ENCODE measurements at regions not wholly inside any gene's neighbourhood (a gene's known extent, or its start where the extent isn't known, plus 50 kb on each side); places are given as distances from the start of the nearest gene placed in this dataset.
A peak's percentile ranks its signal among the peaks of the same experiment; 100 is the strongest.
"Not testable (repeated sequence)": the region's sequence is repeated elsewhere in the genome, so short reads cannot be mapped to it uniquely, and the experiment has no call there.

DNA sequence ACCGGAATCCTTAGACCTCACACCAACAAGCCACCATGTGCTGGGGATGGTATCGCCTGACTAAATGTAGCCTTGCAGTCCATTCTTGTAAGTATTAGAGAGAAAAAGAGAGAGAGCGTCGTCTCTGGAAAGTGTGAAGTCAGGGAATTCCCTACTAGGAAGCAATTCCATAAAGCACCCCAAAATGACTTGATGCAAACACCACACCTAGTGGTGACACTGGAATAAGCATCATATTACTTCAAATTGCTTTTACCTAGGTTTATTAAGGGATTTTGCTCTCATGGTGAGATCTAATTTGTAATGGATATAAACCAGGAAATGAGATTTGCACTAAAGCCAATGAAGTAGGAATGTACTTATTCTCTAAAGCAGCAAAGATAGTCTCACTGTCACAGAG, 111.4 kb upstream of the METTL9 start:
- not testable (repeated sequence) for H3K9me3 ChIP-seq (ENCODE audit: low read depth); H3K27ac ChIP-seq; H3K4me1 ChIP-seq (ENCODE audit: low read depth); H3K4me3 ChIP-seq; H3K27me3 ChIP-seq; H3K36me3 ChIP-seq; DNase-seq (ENCODE audit: low read depth in 1 of 2, low spot score in 1 of 2)

DNA sequence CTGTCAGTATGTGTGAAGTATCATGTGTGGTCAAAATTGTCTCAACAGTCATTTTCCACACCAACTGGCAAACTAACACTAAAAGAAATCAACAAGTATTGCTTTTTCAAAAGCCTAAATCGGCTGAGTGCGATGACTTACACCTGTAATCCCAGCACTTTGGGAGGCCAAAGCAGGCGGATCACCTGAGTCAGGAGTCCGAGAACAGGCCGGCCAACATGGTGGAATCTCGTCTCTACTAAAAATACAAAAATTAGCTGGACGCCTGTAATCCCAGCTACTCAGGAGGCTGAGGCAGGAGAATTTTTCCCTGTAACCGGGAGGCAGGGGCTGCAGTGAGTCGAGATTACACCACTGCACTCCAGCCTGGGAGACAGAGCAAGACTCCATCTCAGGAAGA, 100.3 kb upstream of the METTL9 start:
- H3K4me3 ChIP-seq; H3K4me1 ChIP-seq (ENCODE audit: low read depth); DNase-seq (ENCODE audit: low read depth in 1 of 2, low spot score in 1 of 2); H3K27ac ChIP-seq; H3K36me3 ChIP-seq; H3K27me3 ChIP-seq; H3K9me3 ChIP-seq (ENCODE audit: low read depth): not testable (repeated sequence)

DNA sequence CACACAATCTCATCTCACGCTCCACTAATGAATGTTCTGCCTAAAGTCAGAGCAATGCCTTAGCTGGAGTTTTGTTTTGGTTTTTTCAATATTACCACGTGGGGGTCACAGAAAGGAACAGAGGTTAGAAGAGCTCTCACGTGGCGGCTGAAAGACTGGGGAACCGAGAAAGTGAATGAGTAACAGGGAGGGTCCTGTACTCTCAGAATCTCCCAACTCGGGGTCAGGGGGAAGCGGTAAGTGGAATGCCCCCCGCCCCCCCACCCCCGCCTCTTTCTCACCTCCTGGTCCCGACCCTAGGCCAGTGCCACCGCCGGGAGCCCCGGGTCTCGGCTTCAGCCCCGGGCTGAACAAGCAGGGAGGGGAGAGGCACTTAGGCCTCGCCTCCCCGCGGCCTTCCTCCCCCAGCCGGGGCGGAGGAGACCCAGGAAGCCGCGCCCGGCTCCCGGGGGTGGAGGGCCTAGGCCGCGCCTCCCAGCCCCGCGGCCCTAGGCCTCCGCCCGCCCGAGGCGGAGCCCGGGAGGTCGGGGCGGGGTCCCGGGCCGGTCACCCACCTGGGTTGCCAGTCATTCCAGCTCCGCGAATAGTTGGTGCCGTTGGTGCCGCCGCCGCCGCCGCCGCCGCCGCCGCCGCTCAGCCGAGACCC, 98.0 kb upstream of the METTL9 start:
- peak; percentile 69 to 87 for DNase-seq (ENCODE audit: low read depth in 1 of 2, low spot score in 1 of 2)
- H3K27ac ChIP-seq, result peak overlapping the region; percentile 92
- H3K36me3 ChIP-seq; H3K9me3 ChIP-seq (ENCODE audit: low read depth); H3K4me1 ChIP-seq (ENCODE audit: low read depth); H3K27me3 ChIP-seq: not testable (repeated sequence)
- peak overlapping the region; percentile 55 for H3K4me3 ChIP-seq

DNA sequence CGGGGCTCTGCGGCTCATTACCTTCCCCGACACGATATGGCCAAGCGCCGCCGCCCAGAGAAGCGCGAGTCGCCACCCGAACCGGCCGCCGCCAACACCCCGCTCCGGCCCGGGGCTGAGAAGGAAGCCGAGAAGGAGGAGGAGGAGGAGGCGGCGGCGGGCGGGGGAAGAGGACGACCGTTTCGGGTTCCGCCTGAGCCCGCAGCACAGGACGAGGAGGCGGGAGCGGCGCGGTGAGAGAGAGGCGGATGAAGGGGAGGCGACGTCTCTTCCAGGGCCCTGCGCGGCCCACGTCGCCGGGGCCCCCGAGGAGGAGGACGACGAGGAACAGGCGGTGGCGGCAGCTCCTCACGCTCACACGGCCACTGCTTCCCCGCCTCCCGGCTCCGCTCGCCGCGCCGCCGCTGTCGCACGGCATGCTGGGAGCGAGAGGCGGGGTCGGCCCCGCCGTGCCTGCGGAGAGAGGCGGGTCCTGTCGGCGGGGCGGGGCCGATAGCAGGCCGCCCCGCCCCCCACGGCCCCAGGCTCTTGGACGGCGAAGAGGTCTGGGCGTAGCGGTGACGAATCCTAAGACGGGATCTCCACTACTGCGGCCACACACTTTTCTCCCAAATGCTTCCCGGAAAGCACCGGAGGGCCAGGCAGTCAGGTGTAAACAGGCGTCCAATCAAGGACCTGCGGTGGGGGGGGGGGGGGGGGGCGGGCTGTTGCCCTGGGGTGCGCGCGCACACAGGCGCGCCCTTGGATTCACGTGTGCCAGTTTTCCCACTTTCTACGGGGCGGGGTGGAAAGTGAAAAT, 97.3 kb upstream of the METTL9 start:
- H3K4me3 ChIP-seq, result peak overlapping the region; percentile 55
- peaks cover 2% of the 10 kb centered on the region for H3K4me1 ChIP-seq (ENCODE audit: low read depth)
- peak overlapping the region; percentile 92 for H3K27ac ChIP-seq
- no peaks in the 10 kb centered on the region for H3K36me3 ChIP-seq
- no peaks in the 10 kb centered on the region for H3K27me3 ChIP-seq
- no peaks in the 10 kb centered on the region for H3K9me3 ChIP-seq (ENCODE audit: low read depth)
- peak; percentile 93 to 98 for DNase-seq (ENCODE audit: low read depth in 1 of 2, low spot score in 1 of 2)
- TF ChIP-seq, protein P1, sequence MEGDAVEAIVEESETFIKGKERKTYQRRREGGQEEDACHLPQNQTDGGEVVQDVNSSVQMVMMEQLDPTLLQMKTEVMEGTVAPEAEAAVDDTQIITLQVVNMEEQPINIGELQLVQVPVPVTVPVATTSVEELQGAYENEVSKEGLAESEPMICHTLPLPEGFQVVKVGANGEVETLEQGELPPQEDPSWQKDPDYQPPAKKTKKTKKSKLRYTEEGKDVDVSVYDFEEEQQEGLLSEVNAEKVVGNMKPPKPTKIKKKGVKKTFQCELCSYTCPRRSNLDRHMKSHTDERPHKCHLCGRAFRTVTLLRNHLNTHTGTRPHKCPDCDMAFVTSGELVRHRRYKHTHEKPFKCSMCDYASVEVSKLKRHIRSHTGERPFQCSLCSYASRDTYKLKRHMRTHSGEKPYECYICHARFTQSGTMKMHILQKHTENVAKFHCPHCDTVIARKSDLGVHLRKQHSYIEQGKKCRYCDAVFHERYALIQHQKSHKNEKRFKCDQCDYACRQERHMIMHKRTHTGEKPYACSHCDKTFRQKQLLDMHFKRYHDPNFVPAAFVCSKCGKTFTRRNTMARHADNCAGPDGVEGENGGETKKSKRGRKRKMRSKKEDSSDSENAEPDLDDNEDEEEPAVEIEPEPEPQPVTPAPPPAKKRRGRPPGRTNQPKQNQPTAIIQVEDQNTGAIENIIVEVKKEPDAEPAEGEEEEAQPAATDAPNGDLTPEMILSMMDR (IDR thresholded peaks at IDR 0.05; ENCODE audit: low read depth, low read length), result no peak

DNA sequence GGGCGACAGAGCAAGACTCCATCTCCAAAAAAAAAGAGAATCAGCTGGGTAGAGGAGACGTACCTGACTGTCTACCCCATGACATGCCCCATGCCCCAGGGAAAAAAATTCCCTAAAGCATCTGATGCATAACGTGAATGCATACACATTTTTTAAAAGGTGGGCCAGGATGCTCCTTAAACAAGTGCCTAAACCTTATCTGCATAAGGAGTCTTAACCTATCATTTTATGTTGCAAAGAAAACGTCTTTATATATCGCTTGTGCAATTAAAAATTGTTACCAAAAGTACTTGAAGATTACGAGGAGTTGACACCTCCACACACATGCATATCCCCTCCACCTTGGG, 95.8 kb upstream of the METTL9 start:
- not testable (repeated sequence) for H3K4me1 ChIP-seq (ENCODE audit: low read depth); H3K36me3 ChIP-seq; H3K4me3 ChIP-seq; H3K27me3 ChIP-seq; H3K9me3 ChIP-seq (ENCODE audit: low read depth); DNase-seq (ENCODE audit: low read depth in 1 of 2, low spot score in 1 of 2)
- H3K27ac ChIP-seq, result peak overlapping the region; percentile 92

DNA sequence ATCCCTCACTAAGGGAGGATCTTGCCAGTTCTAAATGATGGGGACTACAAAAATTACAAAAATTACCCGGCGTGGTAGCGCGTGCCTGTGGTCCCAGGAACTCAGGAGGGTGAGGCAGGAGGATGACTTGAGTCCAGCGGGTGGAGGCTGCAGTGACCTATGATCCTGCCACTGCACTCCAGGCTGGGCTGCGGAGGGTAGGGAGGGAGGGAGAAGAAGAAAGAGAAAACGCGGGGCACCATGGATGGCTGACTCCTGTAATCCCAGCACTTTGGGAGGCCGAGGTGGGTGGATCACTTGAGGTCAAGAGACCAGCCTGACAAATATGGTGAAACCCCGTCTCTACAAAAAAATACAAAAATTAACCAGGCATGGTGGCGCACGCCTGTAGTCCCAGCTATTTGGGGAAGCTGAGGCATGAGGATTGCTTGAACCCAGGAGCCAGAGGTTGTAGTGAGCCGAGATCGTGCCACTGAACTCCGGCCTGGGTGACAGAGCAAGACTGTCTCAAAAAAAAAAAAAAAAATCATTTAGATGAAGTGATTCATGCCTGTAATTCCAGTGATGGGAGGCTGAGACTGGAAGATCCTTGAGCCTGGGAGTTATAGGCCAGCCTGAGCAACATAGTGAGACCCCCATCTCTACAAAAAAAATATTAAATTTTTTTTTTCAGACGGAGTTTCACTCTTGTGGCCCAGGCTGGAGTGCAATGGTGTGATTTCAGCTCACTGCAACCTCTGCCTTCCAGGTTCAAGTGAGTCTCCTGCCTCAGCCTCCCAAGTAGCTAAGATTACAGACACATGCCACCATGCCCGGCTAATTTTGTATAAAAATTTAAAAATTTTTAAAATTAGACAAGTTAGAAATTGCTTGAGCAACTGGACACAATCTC, 95.2 kb upstream of the METTL9 start:
- not testable (repeated sequence) for H3K4me1 ChIP-seq (ENCODE audit: low read depth); H3K9me3 ChIP-seq (ENCODE audit: low read depth); DNase-seq (ENCODE audit: low read depth in 1 of 2, low spot score in 1 of 2); H3K27me3 ChIP-seq; H3K4me3 ChIP-seq; H3K36me3 ChIP-seq; H3K27ac ChIP-seq

DNA sequence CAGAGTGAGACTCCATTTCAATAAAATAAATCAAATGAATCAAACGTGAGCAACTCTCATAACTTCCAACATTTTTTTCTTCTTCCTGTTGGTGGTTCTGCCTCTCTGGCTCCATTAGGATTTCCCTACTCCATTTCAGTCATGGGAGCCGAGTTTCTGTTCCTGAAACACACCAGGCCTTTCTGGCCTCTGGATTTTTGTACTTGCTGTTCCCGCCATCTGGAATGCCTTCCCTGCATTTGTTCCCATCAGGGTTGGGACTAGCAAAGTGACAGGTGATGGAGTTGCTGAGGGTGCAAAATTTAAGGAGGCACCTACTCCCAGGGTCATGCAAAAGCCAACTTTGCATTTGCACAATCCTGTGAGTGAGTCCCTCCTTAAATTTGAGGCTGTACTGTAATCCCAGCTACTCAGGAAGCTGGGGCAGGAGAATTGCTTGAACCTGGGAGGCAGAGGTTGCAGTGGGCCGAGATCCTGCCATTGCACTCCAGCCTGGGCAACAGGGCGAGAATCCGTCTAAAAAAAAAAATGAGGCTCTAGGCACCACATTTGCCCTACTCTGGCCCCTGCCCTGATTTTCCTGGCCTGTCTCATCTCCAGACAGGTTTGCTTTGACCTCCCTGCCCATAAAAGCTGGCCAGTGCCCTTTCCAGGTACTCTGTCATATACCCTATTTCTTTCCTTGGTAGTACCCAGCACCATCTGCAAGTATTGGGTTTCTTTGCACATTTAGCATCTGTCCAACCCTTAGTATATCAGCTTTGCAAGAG, 93.4 kb upstream of the METTL9 start:
- H3K27me3 ChIP-seq; H3K4me1 ChIP-seq (ENCODE audit: low read depth); H3K4me3 ChIP-seq; H3K36me3 ChIP-seq; H3K27ac ChIP-seq; H3K9me3 ChIP-seq (ENCODE audit: low read depth); DNase-seq (ENCODE audit: low read depth in 1 of 2, low spot score in 1 of 2): not testable (repeated sequence)

DNA sequence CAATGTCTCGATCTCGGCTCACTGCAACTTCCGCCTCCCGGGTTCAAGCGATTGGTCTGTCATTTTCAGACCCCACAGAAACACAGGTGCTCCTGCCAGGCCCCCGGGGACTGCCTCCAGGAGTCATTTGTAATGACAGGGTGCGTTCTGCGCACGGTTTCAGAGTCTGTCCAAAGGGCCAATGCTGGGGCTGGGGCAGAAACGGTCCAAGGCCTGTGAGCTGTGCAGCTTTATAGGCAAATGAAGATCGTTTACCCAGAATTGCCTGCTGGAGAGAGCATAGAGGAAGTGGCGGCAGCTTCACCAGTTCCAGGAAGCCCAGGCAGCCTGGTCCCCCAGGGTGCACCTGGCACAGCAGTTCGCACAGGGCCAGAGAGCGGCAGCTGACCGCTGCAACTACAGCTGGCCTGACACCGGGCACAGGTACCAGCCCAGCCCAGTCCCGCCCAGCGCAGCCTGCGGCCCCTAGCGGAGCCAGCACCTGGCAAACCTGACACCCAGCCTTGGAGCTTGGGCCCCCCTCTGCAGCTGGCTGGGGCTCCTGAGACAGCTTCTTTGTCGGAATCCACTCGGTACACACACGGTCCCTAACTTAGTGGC, 92.4 kb upstream of the METTL9 start:
- H3K27me3 ChIP-seq; H3K9me3 ChIP-seq (ENCODE audit: low read depth); DNase-seq (ENCODE audit: low read depth in 1 of 2, low spot score in 1 of 2); H3K4me3 ChIP-seq; H3K36me3 ChIP-seq: not testable (repeated sequence)
- peaks cover 12% of the 10 kb centered on the region for H3K4me1 ChIP-seq (ENCODE audit: low read depth)
- peak overlapping the region; percentile 34 for H3K27ac ChIP-seq

DNA sequence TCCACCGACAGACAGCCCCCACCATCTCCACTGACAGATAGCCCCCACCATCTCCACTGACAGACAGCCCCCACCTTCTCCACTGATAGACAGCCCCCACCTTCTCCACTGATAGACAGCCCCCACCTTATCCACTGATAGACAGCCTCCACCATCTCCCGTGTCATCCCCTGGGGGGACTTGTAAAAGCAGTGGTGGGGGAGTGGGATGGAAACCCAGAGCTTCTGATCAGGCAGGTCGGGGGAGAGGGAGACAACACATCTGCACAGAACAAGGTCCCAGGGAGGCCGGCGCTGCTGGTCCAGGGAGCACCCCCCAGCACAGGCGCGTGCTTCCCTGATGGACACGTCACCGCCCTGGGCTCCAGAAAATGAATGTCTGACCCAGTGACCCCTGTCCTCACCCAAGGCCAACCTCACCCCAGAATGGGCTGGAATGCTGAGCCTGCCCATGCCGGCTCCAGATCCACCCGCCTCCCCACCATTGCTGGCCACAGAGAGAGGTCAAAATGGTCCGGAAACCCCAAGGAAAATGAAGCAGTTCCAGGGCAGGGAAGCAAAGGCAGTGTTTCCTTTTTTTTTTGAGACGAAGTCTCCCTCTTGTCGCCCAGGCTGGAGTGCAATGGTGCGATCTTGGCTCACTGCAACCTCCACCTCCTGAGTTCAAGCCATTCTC, 91.6 kb upstream of the METTL9 start:
- H3K4me1 ChIP-seq (ENCODE audit: low read depth), result peaks cover 12% of the 10 kb centered on the region

DNA sequence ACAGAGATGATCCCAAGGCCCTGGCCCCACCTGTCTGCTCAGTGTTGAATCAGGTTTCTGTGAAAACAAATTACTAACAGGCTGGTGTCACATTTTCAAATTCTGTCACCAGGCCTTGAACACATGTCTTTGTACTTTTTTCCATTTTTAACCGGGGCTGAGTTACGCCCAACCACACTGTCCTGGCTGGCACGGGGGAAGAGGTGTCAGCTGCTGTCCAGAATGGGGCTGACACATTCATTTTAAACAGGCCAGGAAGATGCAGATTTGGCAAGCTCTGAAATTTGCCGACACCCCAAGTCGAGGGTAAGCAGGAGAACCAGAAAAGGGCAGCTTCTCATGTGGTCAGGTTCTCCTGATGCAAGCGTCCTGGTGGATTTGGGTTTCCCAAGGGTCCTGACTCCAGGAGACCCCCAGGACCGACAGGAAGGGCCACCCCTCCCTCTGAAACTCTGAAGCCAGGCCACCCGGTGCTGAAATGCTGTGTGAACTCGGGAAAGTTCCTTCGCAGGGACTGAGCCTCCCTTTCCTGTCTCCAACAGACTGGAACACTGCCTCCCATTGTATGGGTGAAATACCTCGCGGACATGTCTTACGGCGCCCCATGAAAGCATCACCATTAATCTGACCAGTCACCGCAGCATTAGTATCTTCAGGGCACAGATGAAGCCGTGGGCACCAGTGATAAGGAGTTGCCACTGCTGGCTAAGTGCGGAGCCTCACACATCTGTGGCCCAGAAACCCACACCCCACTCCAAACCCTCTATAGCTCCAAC, 90.5 kb upstream of the METTL9 start:
- not testable (repeated sequence) for H3K27me3 ChIP-seq; H3K4me3 ChIP-seq; H3K9me3 ChIP-seq (ENCODE audit: low read depth); H3K36me3 ChIP-seq
- peaks cover 12% of the 10 kb centered on the region for H3K4me1 ChIP-seq (ENCODE audit: low read depth)
- peak overlapping the region; percentile 38 for H3K27ac ChIP-seq
- DNase-seq (ENCODE audit: low read depth in 1 of 2, low spot score in 1 of 2), result peak in 1 of 2 donors; percentile 24

More for the DNA sequence above, 91.6 kb upstream of the METTL9 start:
- H3K9me3 ChIP-seq (ENCODE audit: low read depth); H3K36me3 ChIP-seq; DNase-seq (ENCODE audit: low read depth in 1 of 2, low spot score in 1 of 2); H3K4me3 ChIP-seq; H3K27me3 ChIP-seq; H3K27ac ChIP-seq: not testable (repeated sequence)

Data from cardiac muscle cell (in vitro differentiated cells and primary cell).